ENCODE measurements at regions not wholly inside any gene's neighbourhood (a gene's known extent, or its start where the extent isn't known, plus 50 kb on each side); places are given as distances from the start of the nearest gene placed in this dataset.

GRCh38 chr1:87866416-87866815, 537.7 kb downstream of the LMO4 start:
- no peaks in the 10 kb centered on the region for H3K36me3 Mint-ChIP-seq (ENCODE audit: low read depth)
- H3K27me3 Mint-ChIP-seq, result peaks cover 2% of the 10 kb centered on the region
- peaks cover 4% of the 10 kb centered on the region for H3K4me1 Mint-ChIP-seq (ENCODE audit: low read depth)
- H3K9me3 Mint-ChIP-seq, result peaks cover 8% of the 10 kb centered on the region
- H3K4me3 Mint-ChIP-seq, result no peak overlapping the region
- no peak for DNase-seq
- no peak overlapping the region for H3K27ac Mint-ChIP-seq

- H3K27me3 Mint-ChIP-seq, result peaks cover 2% of the 10 kb centered on the region
- peaks cover 8% of the 10 kb centered on the region for H3K9me3 Mint-ChIP-seq
- no peak for DNase-seq
Observed at GRCh38 chr1:87867626-87868025, 538.9 kb downstream of the LMO4 start.

GRCh38 chr1:87869567-87869966, 540.9 kb downstream of the LMO4 start:
- peaks cover 8% of the 10 kb centered on the region for H3K9me3 Mint-ChIP-seq
- H3K4me1 Mint-ChIP-seq (ENCODE audit: low read depth), result peaks cover 3% of the 10 kb centered on the region
- H3K27ac Mint-ChIP-seq, result no peak overlapping the region
- no peaks in the 10 kb centered on the region for H3K36me3 Mint-ChIP-seq (ENCODE audit: low read depth)
- no peak for DNase-seq
- H3K27me3 Mint-ChIP-seq, result peaks cover 2% of the 10 kb centered on the region
- no peak overlapping the region for H3K4me3 Mint-ChIP-seq

More at GRCh38 chr1:87867626-87868025, 538.9 kb downstream of the LMO4 start:
- H3K36me3 Mint-ChIP-seq (ENCODE audit: low read depth), result no peaks in the 10 kb centered on the region
- H3K4me3 Mint-ChIP-seq, result no peak overlapping the region
- no peak overlapping the region for H3K27ac Mint-ChIP-seq
- H3K4me1 Mint-ChIP-seq (ENCODE audit: low read depth), result peaks cover 4% of the 10 kb centered on the region

GRCh38 chr1:87872189-87872588, 543.5 kb downstream of the LMO4 start:
- H3K27me3 Mint-ChIP-seq, result no peaks in the 10 kb centered on the region
- no peak for DNase-seq
- H3K27ac Mint-ChIP-seq, result no peak overlapping the region
- no peaks in the 10 kb centered on the region for H3K9me3 Mint-ChIP-seq
- H3K36me3 Mint-ChIP-seq (ENCODE audit: low read depth), result no peaks in the 10 kb centered on the region
- no peaks in the 10 kb centered on the region for H3K4me1 Mint-ChIP-seq (ENCODE audit: low read depth)
- H3K4me3 Mint-ChIP-seq, result no peak overlapping the region

GRCh38 chr1:87872692-87873091, 544.0 kb downstream of the LMO4 start:
- no peaks in the 10 kb centered on the region for H3K9me3 Mint-ChIP-seq
- no peak overlapping the region for H3K27ac Mint-ChIP-seq
- H3K4me1 Mint-ChIP-seq (ENCODE audit: low read depth), result no peaks in the 10 kb centered on the region
- H3K4me3 Mint-ChIP-seq, result no peak overlapping the region
- no peaks in the 10 kb centered on the region for H3K36me3 Mint-ChIP-seq (ENCODE audit: low read depth)
- no peak for DNase-seq
- no peaks in the 10 kb centered on the region for H3K27me3 Mint-ChIP-seq

- no peaks in the 10 kb centered on the region for H3K9me3 Mint-ChIP-seq
- DNase-seq, result no peak
- H3K4me3 Mint-ChIP-seq, result no peak overlapping the region
Observed at GRCh38 chr1:87878873-87879272, 550.2 kb downstream of the LMO4 start.

GRCh38 chr1:87880098-87880760, 551.5 kb downstream of the LMO4 start:
- Mint-ChIP-seq H3K9me3 (no peaks in the 10 kb centered on the region), H3K4me3 (no peak overlapping the region), H3K27ac (no peak overlapping the region), H3K27me3 (peaks cover 2% of the 10 kb centered on the region), H3K4me1 (ENCODE audit: low read depth) (no peaks in the 10 kb centered on the region), H3K36me3 (ENCODE audit: low read depth) (no peaks in the 10 kb centered on the region)
- no peak for DNase-seq

More at GRCh38 chr1:87878873-87879272, 550.2 kb downstream of the LMO4 start:
- no peak overlapping the region for H3K27ac Mint-ChIP-seq
- H3K4me1 Mint-ChIP-seq (ENCODE audit: low read depth), result no peaks in the 10 kb centered on the region
- peaks cover 2% of the 10 kb centered on the region for H3K27me3 Mint-ChIP-seq
- no peaks in the 10 kb centered on the region for H3K36me3 Mint-ChIP-seq (ENCODE audit: low read depth)

GRCh38 chr1:87880764-87881163, 552.1 kb downstream of the LMO4 start:
- no peaks in the 10 kb centered on the region for H3K36me3 Mint-ChIP-seq (ENCODE audit: low read depth)
- DNase-seq, result no peak
- H3K27ac Mint-ChIP-seq, result no peak overlapping the region
- H3K4me1 Mint-ChIP-seq (ENCODE audit: low read depth), result no peaks in the 10 kb centered on the region
- H3K9me3 Mint-ChIP-seq, result no peaks in the 10 kb centered on the region
- peaks cover 2% of the 10 kb centered on the region for H3K27me3 Mint-ChIP-seq
- no peak overlapping the region for H3K4me3 Mint-ChIP-seq

- Mint-ChIP-seq H3K9me3 (no peaks in the 10 kb centered on the region), H3K4me3 (no peak overlapping the region), H3K4me1 (ENCODE audit: low read depth) (no peaks in the 10 kb centered on the region), H3K36me3 (ENCODE audit: low read depth) (no peaks in the 10 kb centered on the region), H3K27ac (no peak overlapping the region), H3K27me3 (peaks cover 4% of the 10 kb centered on the region)
- no peak for DNase-seq
Observed at GRCh38 chr1:87883906-87884305, 555.2 kb downstream of the LMO4 start.

GRCh38 chr1:87884581-87884980, 555.9 kb downstream of the LMO4 start:
- no peaks in the 10 kb centered on the region for H3K9me3 Mint-ChIP-seq
- no peaks in the 10 kb centered on the region for H3K36me3 Mint-ChIP-seq (ENCODE audit: low read depth)
- H3K4me3 Mint-ChIP-seq, result no peak overlapping the region
- peaks cover 4% of the 10 kb centered on the region for H3K27me3 Mint-ChIP-seq
- no peak overlapping the region for H3K27ac Mint-ChIP-seq
- no peaks in the 10 kb centered on the region for H3K4me1 Mint-ChIP-seq (ENCODE audit: low read depth)
- no peak for DNase-seq

- no peak for DNase-seq
- Mint-ChIP-seq H3K36me3 (ENCODE audit: low read depth) (no peaks in the 10 kb centered on the region), H3K4me1 (ENCODE audit: low read depth) (no peaks in the 10 kb centered on the region), H3K4me3 (no peak overlapping the region), H3K27ac (no peak overlapping the region), H3K9me3 (no peaks in the 10 kb centered on the region), H3K27me3 (peaks cover 4% of the 10 kb centered on the region)
Observed at GRCh38 chr1:87885278-87886025, 556.8 kb downstream of the LMO4 start.

- Mint-ChIP-seq H3K27ac (no peak overlapping the region), H3K27me3 (peaks cover 7% of the 10 kb centered on the region), H3K9me3 (no peaks in the 10 kb centered on the region), H3K4me1 (ENCODE audit: low read depth) (no peaks in the 10 kb centered on the region), H3K4me3 (no peak overlapping the region), H3K36me3 (ENCODE audit: low read depth) (no peaks in the 10 kb centered on the region)
- DNase-seq, result no peak
Observed at GRCh38 chr1:87887100-87887499, 558.4 kb downstream of the LMO4 start.

- DNase-seq, result no peak
- H3K27ac Mint-ChIP-seq, result no peak overlapping the region
- no peaks in the 10 kb centered on the region for H3K4me1 Mint-ChIP-seq (ENCODE audit: low read depth)
- no peaks in the 10 kb centered on the region for H3K36me3 Mint-ChIP-seq (ENCODE audit: low read depth)
- H3K4me3 Mint-ChIP-seq, result no peak overlapping the region
- H3K9me3 Mint-ChIP-seq, result no peaks in the 10 kb centered on the region
- H3K27me3 Mint-ChIP-seq, result peaks cover 7% of the 10 kb centered on the region
Observed at GRCh38 chr1:87888446-87888845, 559.8 kb downstream of the LMO4 start.

GRCh38 chr1:87894062-87894461, 565.4 kb downstream of the LMO4 start:
- Mint-ChIP-seq H3K4me3 (no peak overlapping the region), H3K4me1 (ENCODE audit: low read depth) (no peaks in the 10 kb centered on the region), H3K36me3 (ENCODE audit: low read depth) (no peaks in the 10 kb centered on the region), H3K27ac (no peak overlapping the region), H3K27me3 (peaks cover 5% of the 10 kb centered on the region), H3K9me3 (no peaks in the 10 kb centered on the region)
- DNase-seq, result no peak

GRCh38 chr1:87897481-87897880, 568.8 kb downstream of the LMO4 start:
- no peaks in the 10 kb centered on the region for H3K36me3 Mint-ChIP-seq (ENCODE audit: low read depth)
- no peak overlapping the region for H3K27ac Mint-ChIP-seq
- peaks cover 2% of the 10 kb centered on the region for H3K27me3 Mint-ChIP-seq
- no peaks in the 10 kb centered on the region for H3K4me1 Mint-ChIP-seq (ENCODE audit: low read depth)
- no peak overlapping the region for H3K4me3 Mint-ChIP-seq
- no peaks in the 10 kb centered on the region for H3K9me3 Mint-ChIP-seq
- no peak for DNase-seq
